ENCODE measurements at regions not wholly inside any gene's neighbourhood (a gene's known extent, or its start where the extent isn't known, plus 50 kb on each side); places are given as distances from the start of the nearest gene placed in this dataset.

DNA sequence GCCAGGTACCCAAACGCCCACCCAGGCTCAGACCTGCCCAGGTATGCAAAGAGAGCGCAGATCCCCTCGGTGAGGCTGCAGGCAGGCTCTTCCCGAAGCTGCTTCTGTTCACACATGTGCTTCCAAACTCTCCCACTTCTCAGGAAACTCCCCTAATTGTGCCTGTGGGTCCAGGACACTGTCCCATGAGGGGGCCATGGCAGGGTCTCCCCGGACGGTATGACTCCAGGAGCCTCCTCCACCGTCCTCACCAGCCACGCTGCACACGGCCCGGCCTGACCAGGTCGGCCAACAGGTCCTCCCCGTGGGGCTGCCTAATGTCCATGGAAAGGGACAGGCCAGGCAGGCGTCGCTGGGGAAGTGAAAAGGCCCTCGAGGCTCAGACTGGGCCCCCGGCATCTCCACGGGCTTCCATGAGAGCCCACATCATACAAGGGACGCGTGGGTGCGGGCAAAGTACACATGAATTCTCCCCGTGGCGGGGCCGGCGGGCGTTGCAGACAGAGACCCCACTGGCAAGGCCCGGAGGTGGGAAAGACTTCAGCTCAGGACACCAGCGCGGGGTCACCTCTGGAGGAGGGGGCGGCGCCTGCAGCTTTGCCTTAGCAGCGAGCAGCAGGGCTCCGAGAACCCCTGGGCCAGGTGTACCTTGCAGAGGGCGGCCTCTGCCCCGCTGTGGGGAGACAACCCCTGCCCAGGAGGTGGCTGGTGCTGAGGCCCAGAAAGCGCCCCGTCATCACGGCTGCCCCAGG is 526.1 kb downstream of the BRD1 start:
- no peak for TF ChIP-seq REPIN1 (tag by site-specific recombination; IDR thresholded peaks at IDR 0.05; ENCODE audit: low read depth)
- no peak for TF ChIP-seq SCRT2 (tag by site-specific recombination; IDR thresholded peaks at IDR 0.05)
- TF ChIP-seq ZNF174 (tag by site-specific recombination; IDR thresholded peaks at IDR 0.05), result no peak
- TF ChIP-seq, protein P1, sequence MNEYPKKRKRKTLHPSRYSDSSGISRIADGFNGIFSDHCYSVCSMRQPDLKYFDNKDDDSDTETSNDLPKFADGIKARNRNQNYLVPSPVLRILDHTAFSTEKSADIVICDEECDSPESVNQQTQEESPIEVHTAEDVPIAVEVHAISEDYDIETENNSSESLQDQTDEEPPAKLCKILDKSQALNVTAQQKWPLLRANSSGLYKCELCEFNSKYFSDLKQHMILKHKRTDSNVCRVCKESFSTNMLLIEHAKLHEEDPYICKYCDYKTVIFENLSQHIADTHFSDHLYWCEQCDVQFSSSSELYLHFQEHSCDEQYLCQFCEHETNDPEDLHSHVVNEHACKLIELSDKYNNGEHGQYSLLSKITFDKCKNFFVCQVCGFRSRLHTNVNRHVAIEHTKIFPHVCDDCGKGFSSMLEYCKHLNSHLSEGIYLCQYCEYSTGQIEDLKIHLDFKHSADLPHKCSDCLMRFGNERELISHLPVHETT (tag by site-specific recombination; IDR thresholded peaks at IDR 0.05), result no peak
- no peak for TF ChIP-seq ZNF623 (tag by site-specific recombination; IDR thresholded peaks at IDR 0.05)
- Histone ChIP-seq H3K4me1 (ENCODE audit: control insufficient read depth, insufficient read depth, low read length) (no peaks in the 10 kb centered on the region), H3K36me3 (ENCODE audit: control insufficient read depth in 2 of 2, insufficient read depth in 1 of 2, low read length in 2 of 2) (no peaks in the 10 kb centered on the region), H3K9me3 (ENCODE audit: control insufficient read depth, insufficient read depth, low read depth, low read length) (no peaks in the 10 kb centered on the region), H3K27ac (ENCODE audit: extremely low read depth, low read depth, low read length) (no peak overlapping the region), H3K4me3 (ENCODE audit: low read depth, low read length) (no peak overlapping the region)
- ChIA-PET CTCF (no interaction called here), POLR2A (no interaction called here)

DNA sequence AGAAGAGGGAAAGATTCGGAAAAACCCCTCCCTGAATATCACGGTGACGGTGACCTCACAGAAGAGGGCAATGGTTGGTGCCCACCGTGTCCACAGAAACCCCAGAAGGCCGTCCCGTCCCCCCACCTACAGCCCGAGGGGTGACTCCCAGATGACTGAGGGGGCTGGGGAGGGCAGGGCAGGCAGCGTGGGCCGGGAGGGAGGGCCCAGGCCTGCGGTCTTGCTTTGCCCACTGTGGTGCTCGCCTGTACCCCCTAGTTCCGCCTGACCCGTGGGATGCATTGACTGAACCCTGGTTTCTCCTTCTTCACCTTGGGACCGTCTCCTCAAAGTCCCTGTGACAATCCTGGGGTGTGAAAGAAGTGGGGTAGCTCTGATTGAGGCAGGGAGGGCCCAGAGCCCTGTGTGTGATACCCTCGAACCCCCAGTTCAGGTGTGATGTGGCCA is 526.7 kb downstream of the BRD1 start:
- Histone ChIP-seq H3K4me3 (ENCODE audit: low read depth, low read length) (no peak overlapping the region), H3K9me3 (ENCODE audit: control insufficient read depth, insufficient read depth, low read depth, low read length) (no peaks in the 10 kb centered on the region), H3K27ac (ENCODE audit: extremely low read depth, low read depth, low read length) (no peak overlapping the region), H3K4me1 (ENCODE audit: control insufficient read depth, insufficient read depth, low read length) (no peaks in the 10 kb centered on the region), H3K36me3 (ENCODE audit: control insufficient read depth in 2 of 2, insufficient read depth in 1 of 2, low read length in 2 of 2) (no peaks in the 10 kb centered on the region)
- CTCF ChIA-PET, result no interaction called here
- POLR2A ChIA-PET, result no interaction called here
- no peak for TF ChIP-seq ZNF514 (tag by site-specific recombination; IDR thresholded peaks at IDR 0.05)
- no peak for TF ChIP-seq ZNF830 (tag by site-specific recombination; IDR thresholded peaks at IDR 0.05; ENCODE audit: low read depth)
- TF ChIP-seq, protein P2, sequence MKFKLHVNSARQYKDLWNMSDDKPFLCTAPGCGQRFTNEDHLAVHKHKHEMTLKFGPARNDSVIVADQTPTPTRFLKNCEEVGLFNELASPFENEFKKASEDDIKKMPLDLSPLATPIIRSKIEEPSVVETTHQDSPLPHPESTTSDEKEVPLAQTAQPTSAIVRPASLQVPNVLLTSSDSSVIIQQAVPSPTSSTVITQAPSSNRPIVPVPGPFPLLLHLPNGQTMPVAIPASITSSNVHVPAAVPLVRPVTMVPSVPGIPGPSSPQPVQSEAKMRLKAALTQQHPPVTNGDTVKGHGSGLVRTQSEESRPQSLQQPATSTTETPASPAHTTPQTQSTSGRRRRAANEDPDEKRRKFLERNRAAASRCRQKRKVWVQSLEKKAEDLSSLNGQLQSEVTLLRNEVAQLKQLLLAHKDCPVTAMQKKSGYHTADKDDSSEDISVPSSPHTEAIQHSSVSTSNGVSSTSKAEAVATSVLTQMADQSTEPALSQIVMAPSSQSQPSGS (tag by site-specific recombination; IDR thresholded peaks at IDR 0.05; ENCODE audit: low read depth), result no peak
- no peak for TF ChIP-seq ZNF624 (tag by site-specific recombination; IDR thresholded peaks at IDR 0.05)
- no peak for TF ChIP-seq ZNF157 (tag by site-specific recombination; IDR thresholded peaks at IDR 0.05)
- no peak for TF ChIP-seq HOXD13 (CRISPR knock-in tag; IDR thresholded peaks at IDR 0.05; ENCODE audit: borderline replicate concordance)
- TF ChIP-seq SCRT1 (tag by site-specific recombination; IDR thresholded peaks at IDR 0.05; ENCODE audit: borderline replicate concordance), result no peak
- TF ChIP-seq YY1 (tag by site-specific recombination; IDR thresholded peaks at IDR 0.05), result no peak
- no peak for TF ChIP-seq ZNF292 (tag by site-specific recombination; IDR thresholded peaks at IDR 0.05; ENCODE audit: borderline replicate concordance, low read depth)
- TF ChIP-seq ZNF335 (tag by site-specific recombination; conservative IDR thresholded peaks at IDR 0.05), result no peak
- TF ChIP-seq KLF9 (tag by site-specific recombination; IDR thresholded peaks at IDR 0.05; ENCODE audit: low read depth), result no peak
- TF ChIP-seq ZNF24 (tag by site-specific recombination; IDR thresholded peaks at IDR 0.05), result no peak
- TF ChIP-seq, protein P3, sequence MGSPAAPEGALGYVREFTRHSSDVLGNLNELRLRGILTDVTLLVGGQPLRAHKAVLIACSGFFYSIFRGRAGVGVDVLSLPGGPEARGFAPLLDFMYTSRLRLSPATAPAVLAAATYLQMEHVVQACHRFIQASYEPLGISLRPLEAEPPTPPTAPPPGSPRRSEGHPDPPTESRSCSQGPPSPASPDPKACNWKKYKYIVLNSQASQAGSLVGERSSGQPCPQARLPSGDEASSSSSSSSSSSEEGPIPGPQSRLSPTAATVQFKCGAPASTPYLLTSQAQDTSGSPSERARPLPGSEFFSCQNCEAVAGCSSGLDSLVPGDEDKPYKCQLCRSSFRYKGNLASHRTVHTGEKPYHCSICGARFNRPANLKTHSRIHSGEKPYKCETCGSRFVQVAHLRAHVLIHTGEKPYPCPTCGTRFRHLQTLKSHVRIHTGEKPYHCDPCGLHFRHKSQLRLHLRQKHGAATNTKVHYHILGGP (tag by site-specific recombination; IDR thresholded peaks at IDR 0.05), result no peak
- TF ChIP-seq, protein P4, sequence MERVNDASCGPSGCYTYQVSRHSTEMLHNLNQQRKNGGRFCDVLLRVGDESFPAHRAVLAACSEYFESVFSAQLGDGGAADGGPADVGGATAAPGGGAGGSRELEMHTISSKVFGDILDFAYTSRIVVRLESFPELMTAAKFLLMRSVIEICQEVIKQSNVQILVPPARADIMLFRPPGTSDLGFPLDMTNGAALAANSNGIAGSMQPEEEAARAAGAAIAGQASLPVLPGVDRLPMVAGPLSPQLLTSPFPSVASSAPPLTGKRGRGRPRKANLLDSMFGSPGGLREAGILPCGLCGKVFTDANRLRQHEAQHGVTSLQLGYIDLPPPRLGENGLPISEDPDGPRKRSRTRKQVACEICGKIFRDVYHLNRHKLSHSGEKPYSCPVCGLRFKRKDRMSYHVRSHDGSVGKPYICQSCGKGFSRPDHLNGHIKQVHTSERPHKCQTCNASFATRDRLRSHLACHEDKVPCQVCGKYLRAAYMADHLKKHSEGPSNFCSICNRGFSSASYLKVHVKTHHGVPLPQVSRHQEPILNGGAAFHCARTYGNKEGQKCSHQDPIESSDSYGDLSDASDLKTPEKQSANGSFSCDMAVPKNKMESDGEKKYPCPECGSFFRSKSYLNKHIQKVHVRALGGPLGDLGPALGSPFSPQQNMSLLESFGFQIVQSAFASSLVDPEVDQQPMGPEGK (tag by site-specific recombination; IDR thresholded peaks at IDR 0.05), result no peak
- no peak for TF ChIP-seq SETDB1 (IDR thresholded peaks at IDR 0.05; ENCODE audit: insufficient read length, low read length)
- TF ChIP-seq, protein P5, sequence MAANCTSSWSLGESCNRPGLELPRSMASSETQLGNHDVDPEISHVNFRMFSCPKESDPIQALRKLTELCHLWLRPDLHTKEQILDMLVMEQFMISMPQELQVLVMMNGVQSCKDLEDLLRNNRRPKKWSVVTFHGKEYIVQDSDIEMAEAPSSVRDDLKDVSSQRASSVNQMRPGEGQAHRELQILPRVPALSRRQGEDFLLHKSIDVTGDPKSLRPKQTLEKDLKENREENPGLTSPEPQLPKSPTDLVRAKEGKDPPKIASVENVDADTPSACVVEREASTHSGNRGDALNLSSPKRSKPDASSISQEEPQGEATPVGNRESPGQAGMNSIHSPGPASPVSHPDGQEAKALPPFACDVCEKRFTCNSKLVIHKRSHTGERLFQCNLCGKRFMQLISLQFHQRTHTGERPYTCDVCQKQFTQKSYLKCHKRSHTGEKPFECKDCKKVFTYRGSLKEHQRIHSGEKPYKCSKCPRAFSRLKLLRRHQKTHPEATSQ (tag by site-specific recombination; IDR thresholded peaks at IDR 0.05), result no peak
- no peak for TF ChIP-seq ZNF792 (tag by site-specific recombination; IDR thresholded peaks at IDR 0.05)
